ENCODE measurements at regions not wholly inside any gene's neighbourhood (a gene's known extent, or its start where the extent isn't known, plus 50 kb on each side); places are given as distances from the start of the nearest gene placed in this dataset.
"Not testable (repeated sequence)": the region's sequence is repeated elsewhere in the genome, so short reads cannot be mapped to it uniquely, and the experiment has no call there.

DNA sequence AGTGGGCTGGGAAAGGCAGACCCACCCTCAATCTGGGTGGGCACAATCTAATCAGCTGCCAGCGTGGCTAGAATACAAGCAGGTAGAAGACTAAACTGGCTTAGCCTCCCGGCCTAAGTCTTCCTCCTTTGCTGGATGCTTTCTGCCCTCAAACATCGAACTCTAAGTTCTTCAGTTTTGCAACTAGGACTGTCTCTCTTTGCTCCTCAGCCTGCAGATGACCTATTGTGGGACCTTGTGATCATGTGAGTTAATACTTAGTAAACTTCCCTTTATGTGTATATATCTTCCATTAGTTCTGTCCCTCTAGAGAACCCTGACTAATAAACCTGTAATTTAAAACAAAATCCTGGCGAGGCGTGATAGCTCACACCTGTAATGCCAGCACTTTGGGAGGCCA is 51.8 kb upstream of the SLC39A8 start:
- H4K20me1 ChIP-seq (replicated peaks; ENCODE audit: control insufficient read depth, extremely low read depth, insufficient read depth, low read length); H3K9ac ChIP-seq (replicated peaks; ENCODE audit: extremely low read depth, insufficient read depth, low read length); FAIRE-seq; H3K79me2 ChIP-seq (ENCODE audit: control insufficient read depth, insufficient read depth, low read length); BruUV-seq (replicated peaks); POLR2A ChIA-PET; DNase-seq (ENCODE audit: low read depth, low spot score); H2AFZ ChIP-seq (ENCODE audit: low read depth, low read length); H3K9me3 ChIP-seq (replicated peaks; ENCODE audit: control insufficient read depth, insufficient read depth, low read length); H3K9me1 ChIP-seq (replicated peaks; ENCODE audit: control insufficient read depth, extremely low read depth, insufficient read depth, low read length); H3K4me3 ChIP-seq (replicated peaks in 1 of 3; ENCODE audit: insufficient read depth in 1 of 3, low read depth in 1 of 3, low read length in 3 of 3); intact Hi-C loops (cut with micrococcal nuclease); H3K27me3 ChIP-seq (ENCODE audit: control insufficient read depth in 2 of 2, insufficient read depth in 2 of 2, low read length in 2 of 2); dilution Hi-C loops (cut with MboI; ENCODE audit: extremely low pct_ligation_motif_present, low sequenced_read_pairs); H3K4me1 ChIP-seq (ENCODE audit: control insufficient read depth, extremely low read depth, insufficient read depth, low read length); H3K36me3 ChIP-seq (ENCODE audit: control insufficient read depth in 2 of 2, extremely low read depth in 1 of 2, insufficient read depth in 2 of 2, low read length in 2 of 2); H3K27ac ChIP-seq (ENCODE audit: insufficient read depth, low read depth, low read length); H3K4me2 ChIP-seq (ENCODE audit: insufficient read depth, low read length): not testable (repeated sequence)
- CTCF ChIA-PET: interaction anchor here (1.5 kb wide), 1 partner anchor 9 kb away, joined by 3 read pairs; no protein-coding TSS in a partner anchor

DNA sequence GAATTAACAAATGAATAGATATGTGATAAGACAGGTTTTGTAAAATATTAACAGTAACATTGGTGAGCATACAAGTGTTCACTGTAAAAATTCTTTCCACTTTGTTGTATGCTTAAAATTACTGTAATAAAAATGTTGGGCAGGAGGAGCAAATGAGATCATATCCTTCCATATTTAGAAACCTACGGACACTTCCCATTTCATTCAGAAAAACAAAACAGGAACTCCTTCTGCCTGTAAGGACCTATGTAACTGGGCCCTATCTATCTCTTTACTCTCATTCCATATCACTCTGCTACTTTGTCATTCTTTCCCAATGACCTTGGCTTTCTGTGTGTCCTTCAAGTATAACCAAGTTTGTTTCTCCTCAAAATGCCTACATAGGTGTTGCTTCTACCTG is 53.7 kb upstream of the SLC39A8 start:
- POLR2A ChIA-PET: no interaction called here

More for the DNA sequence above, 53.7 kb upstream of the SLC39A8 start:
- H3K9me3 ChIP-seq (replicated peaks; ENCODE audit: control insufficient read depth, insufficient read depth, low read length): no peaks in the 10 kb centered on the region
- H3K79me2 ChIP-seq (ENCODE audit: control insufficient read depth, insufficient read depth, low read length): no peaks in the 10 kb centered on the region
- H3K9ac ChIP-seq (replicated peaks; ENCODE audit: extremely low read depth, insufficient read depth, low read length): no peak overlapping the region
- no peaks in the 10 kb centered on the region for H3K9me1 ChIP-seq (replicated peaks; ENCODE audit: control insufficient read depth, extremely low read depth, insufficient read depth, low read length)
- no peak overlapping the region for H3K27ac ChIP-seq (ENCODE audit: insufficient read depth, low read depth, low read length)
- H4K20me1 ChIP-seq (replicated peaks; ENCODE audit: control insufficient read depth, extremely low read depth, insufficient read depth, low read length): no peaks in the 10 kb centered on the region
- H3K4me1 ChIP-seq (ENCODE audit: control insufficient read depth, extremely low read depth, insufficient read depth, low read length): no peaks in the 10 kb centered on the region
- DNase-seq (ENCODE audit: low read depth, low spot score) (no peak), FAIRE-seq (no peak)
- intact Hi-C loops (cut with micrococcal nuclease): no loop called here
- no peaks in the 10 kb centered on the region for H3K36me3 ChIP-seq (ENCODE audit: control insufficient read depth in 2 of 2, extremely low read depth in 1 of 2, insufficient read depth in 2 of 2, low read length in 2 of 2)
- dilution Hi-C loops (cut with MboI; ENCODE audit: extremely low pct_ligation_motif_present, low sequenced_read_pairs): no loop called here
- no peak overlapping the region for H3K4me3 ChIP-seq (replicated peaks in 1 of 3; ENCODE audit: insufficient read depth in 1 of 3, low read depth in 1 of 3, low read length in 3 of 3)
- TF ChIP-seq, protein P1, sequence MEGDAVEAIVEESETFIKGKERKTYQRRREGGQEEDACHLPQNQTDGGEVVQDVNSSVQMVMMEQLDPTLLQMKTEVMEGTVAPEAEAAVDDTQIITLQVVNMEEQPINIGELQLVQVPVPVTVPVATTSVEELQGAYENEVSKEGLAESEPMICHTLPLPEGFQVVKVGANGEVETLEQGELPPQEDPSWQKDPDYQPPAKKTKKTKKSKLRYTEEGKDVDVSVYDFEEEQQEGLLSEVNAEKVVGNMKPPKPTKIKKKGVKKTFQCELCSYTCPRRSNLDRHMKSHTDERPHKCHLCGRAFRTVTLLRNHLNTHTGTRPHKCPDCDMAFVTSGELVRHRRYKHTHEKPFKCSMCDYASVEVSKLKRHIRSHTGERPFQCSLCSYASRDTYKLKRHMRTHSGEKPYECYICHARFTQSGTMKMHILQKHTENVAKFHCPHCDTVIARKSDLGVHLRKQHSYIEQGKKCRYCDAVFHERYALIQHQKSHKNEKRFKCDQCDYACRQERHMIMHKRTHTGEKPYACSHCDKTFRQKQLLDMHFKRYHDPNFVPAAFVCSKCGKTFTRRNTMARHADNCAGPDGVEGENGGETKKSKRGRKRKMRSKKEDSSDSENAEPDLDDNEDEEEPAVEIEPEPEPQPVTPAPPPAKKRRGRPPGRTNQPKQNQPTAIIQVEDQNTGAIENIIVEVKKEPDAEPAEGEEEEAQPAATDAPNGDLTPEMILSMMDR (IDR thresholded peaks at IDR 0.05; ENCODE audit: extremely low read depth in 1 of 2, insufficient read depth in 1 of 2, low read depth in 1 of 2, low read length in 2 of 2): no peak
- TF ChIP-seq FOS (IDR thresholded peaks at IDR 0.05; ENCODE audit: borderline replicate concordance, insufficient read depth, low read length) (no peak), EZH2 (IDR thresholded peaks at IDR 0.05; ENCODE audit: borderline replicate concordance, low read depth, low read length, severe bottlenecking) (no peak), MYC (IDR thresholded peaks at IDR 0.05; ENCODE audit: low read depth, low read length) (no peak), POLR2A (IDR thresholded peaks at IDR 0.05; ENCODE audit: low read depth, low read length) (no peak), POLR2AphosphoS5 (IDR thresholded peaks at IDR 0.05; ENCODE audit: insufficient read depth, low read depth, low read length) (no peak), GATA2 (IDR thresholded peaks at IDR 0.05; ENCODE audit: insufficient read depth, insufficient read length, low read depth, low read length) (no peak), JUN (IDR thresholded peaks at IDR 0.05; ENCODE audit: borderline replicate concordance, insufficient read depth, insufficient read length, low read depth) (no peak)
- TF ChIP-seq, protein P2, sequence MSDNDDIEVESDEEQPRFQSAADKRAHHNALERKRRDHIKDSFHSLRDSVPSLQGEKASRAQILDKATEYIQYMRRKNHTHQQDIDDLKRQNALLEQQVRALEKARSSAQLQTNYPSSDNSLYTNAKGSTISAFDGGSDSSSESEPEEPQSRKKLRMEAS (IDR thresholded peaks at IDR 0.05; ENCODE audit: insufficient read depth, insufficient read length): no peak
- BruUV-seq (replicated peaks): no TSS peak
- no peak overlapping the region for H2AFZ ChIP-seq (ENCODE audit: low read depth, low read length)
- H3K27me3 ChIP-seq (ENCODE audit: control insufficient read depth in 2 of 2, insufficient read depth in 2 of 2, low read length in 2 of 2): no peaks in the 10 kb centered on the region
- CTCF ChIA-PET: no interaction called here
- H3K4me2 ChIP-seq (ENCODE audit: insufficient read depth, low read length): no peak overlapping the region
